ENCODE measurements at regions not wholly inside any gene's neighbourhood (a gene's known extent, or its start where the extent isn't known, plus 50 kb on each side); places are given as distances from the start of the nearest gene placed in this dataset.

DNA sequence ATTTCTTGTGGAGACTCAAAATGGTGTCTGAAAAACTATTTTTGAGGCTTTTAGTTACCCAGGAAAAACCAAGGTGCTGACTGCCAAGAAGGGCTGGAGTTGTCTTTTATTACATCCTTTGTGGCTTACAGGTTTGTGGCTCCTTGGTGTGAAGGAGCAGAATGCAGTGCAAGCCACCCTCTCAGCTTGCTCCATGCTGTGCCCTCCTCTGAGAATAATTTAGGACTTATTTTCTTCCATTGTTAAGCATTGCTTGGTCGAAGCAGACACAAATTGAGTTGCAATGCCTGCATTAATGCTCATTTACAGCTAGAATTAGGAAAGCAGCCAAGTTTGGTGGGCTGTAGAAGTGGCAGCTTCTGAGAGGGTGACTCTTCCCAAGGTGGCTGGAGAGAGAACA, 272.2 kb downstream of the KIF4B start:
- H3K27me3 ChIP-seq (ENCODE audit: control insufficient read depth in 4 of 4, insufficient read depth in 4 of 4, low read length in 3 of 4), result no peaks in the 10 kb centered on the region
- H3K27ac ChIP-seq (ENCODE audit: low read depth in 1 of 2, low read length in 2 of 2), result no peak overlapping the region
- TF ChIP-seq RXRA (IDR thresholded peaks at IDR 0.05) (no peak), NR2F2 (IDR thresholded peaks at IDR 0.05) (no peak), HNF4G (IDR thresholded peaks at IDR 0.05) (no peak), TAF1 (conservative IDR thresholded peaks at IDR 0.05) (no peak), RAD21 (IDR thresholded peaks at IDR 0.05) (no peak), EGR1 (IDR thresholded peaks at IDR 0.05; ENCODE audit: low read depth in 2 of 2) (no peak), SP1 (IDR thresholded peaks at IDR 0.05) (no peak), GABPA (IDR thresholded peaks at IDR 0.05 in 1 of 2, conservative IDR thresholded peaks at IDR 0.05 in 1 of 2) (no peak), FOXA2 (IDR thresholded peaks at IDR 0.05) (no peak)
- TF ChIP-seq, protein P1, sequence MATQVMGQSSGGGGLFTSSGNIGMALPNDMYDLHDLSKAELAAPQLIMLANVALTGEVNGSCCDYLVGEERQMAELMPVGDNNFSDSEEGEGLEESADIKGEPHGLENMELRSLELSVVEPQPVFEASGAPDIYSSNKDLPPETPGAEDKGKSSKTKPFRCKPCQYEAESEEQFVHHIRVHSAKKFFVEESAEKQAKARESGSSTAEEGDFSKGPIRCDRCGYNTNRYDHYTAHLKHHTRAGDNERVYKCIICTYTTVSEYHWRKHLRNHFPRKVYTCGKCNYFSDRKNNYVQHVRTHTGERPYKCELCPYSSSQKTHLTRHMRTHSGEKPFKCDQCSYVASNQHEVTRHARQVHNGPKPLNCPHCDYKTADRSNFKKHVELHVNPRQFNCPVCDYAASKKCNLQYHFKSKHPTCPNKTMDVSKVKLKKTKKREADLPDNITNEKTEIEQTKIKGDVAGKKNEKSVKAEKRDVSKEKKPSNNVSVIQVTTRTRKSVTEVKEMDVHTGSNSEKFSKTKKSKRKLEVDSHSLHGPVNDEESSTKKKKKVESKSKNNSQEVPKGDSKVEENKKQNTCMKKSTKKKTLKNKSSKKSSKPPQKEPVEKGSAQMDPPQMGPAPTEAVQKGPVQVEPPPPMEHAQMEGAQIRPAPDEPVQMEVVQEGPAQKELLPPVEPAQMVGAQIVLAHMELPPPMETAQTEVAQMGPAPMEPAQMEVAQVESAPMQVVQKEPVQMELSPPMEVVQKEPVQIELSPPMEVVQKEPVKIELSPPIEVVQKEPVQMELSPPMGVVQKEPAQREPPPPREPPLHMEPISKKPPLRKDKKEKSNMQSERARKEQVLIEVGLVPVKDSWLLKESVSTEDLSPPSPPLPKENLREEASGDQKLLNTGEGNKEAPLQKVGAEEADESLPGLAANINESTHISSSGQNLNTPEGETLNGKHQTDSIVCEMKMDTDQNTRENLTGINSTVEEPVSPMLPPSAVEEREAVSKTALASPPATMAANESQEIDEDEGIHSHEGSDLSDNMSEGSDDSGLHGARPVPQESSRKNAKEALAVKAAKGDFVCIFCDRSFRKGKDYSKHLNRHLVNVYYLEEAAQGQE (IDR thresholded peaks at IDR 0.05), result no peak
- TF ChIP-seq, protein P2, sequence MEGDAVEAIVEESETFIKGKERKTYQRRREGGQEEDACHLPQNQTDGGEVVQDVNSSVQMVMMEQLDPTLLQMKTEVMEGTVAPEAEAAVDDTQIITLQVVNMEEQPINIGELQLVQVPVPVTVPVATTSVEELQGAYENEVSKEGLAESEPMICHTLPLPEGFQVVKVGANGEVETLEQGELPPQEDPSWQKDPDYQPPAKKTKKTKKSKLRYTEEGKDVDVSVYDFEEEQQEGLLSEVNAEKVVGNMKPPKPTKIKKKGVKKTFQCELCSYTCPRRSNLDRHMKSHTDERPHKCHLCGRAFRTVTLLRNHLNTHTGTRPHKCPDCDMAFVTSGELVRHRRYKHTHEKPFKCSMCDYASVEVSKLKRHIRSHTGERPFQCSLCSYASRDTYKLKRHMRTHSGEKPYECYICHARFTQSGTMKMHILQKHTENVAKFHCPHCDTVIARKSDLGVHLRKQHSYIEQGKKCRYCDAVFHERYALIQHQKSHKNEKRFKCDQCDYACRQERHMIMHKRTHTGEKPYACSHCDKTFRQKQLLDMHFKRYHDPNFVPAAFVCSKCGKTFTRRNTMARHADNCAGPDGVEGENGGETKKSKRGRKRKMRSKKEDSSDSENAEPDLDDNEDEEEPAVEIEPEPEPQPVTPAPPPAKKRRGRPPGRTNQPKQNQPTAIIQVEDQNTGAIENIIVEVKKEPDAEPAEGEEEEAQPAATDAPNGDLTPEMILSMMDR (IDR thresholded peaks at IDR 0.05; ENCODE audit: low read depth, low read length, missing input control), result no peak
- DNase-seq (ENCODE audit: low spot score), result no peak
- H3K9me3 ChIP-seq (ENCODE audit: control insufficient read depth in 4 of 4, low read length in 3 of 4), result no peaks in the 10 kb centered on the region
- 36% methylated on average over 1 of the region's 1 CpG for WGBS
- H3K4me1 ChIP-seq (ENCODE audit: control insufficient read depth in 4 of 4, insufficient read depth in 4 of 4, low read length in 3 of 4), result no peaks in the 10 kb centered on the region
- no peak overlapping the region for H3K4me3 ChIP-seq (ENCODE audit: low read depth in 1 of 3, low read length in 3 of 3)
- H3K36me3 ChIP-seq (ENCODE audit: control insufficient read depth in 4 of 4, insufficient read depth in 3 of 4, low read depth in 1 of 4, low read length in 3 of 4), result no peaks in the 10 kb centered on the region
- H3K9ac ChIP-seq (ENCODE audit: low read depth in 1 of 2, low read length in 2 of 2), result no peak overlapping the region

DNA sequence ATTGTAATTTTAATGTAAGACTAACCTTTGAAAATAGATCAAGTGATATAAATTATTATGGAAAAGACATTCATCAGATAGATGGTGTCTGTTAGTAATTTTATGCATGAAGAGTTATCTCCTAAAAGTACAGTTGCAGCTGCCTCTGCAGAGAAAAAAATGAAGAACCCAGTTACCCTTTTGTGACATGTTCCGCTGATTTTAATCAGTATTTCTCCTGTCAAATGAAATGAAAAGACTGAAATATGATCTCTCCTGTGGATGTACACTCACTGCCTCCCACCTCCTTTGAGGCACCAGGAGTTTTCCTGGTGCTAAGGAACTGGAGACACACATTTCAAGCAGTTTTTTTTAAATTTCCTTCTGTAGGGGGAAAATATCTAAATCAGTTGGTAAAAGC, 277.4 kb downstream of the KIF4B start:
- TF ChIP-seq RAD21 (IDR thresholded peaks at IDR 0.05), result no peak
- TF ChIP-seq GABPA (IDR thresholded peaks at IDR 0.05 in 1 of 2, conservative IDR thresholded peaks at IDR 0.05 in 1 of 2), result no peak
- TF ChIP-seq HNF4G (IDR thresholded peaks at IDR 0.05), result no peak
- TF ChIP-seq SP1 (IDR thresholded peaks at IDR 0.05), result no peak
- no peak for TF ChIP-seq EGR1 (IDR thresholded peaks at IDR 0.05; ENCODE audit: low read depth in 2 of 2)
- Histone ChIP-seq H3K9me3 (ENCODE audit: control insufficient read depth in 4 of 4, low read length in 3 of 4) (no peaks in the 10 kb centered on the region), H3K36me3 (ENCODE audit: control insufficient read depth in 4 of 4, insufficient read depth in 3 of 4, low read depth in 1 of 4, low read length in 3 of 4) (no peaks in the 10 kb centered on the region), H3K4me1 (ENCODE audit: control insufficient read depth in 4 of 4, insufficient read depth in 4 of 4, low read length in 3 of 4) (no peaks in the 10 kb centered on the region), H3K27ac (ENCODE audit: low read depth in 1 of 2, low read length in 2 of 2) (no peak overlapping the region), H3K27me3 (ENCODE audit: control insufficient read depth in 4 of 4, insufficient read depth in 4 of 4, low read length in 3 of 4) (no peaks in the 10 kb centered on the region), H3K4me3 (ENCODE audit: low read depth in 1 of 3, low read length in 3 of 3) (no peak overlapping the region), H3K9ac (ENCODE audit: low read depth in 1 of 2, low read length in 2 of 2) (no peak overlapping the region)
- no peak for DNase-seq (ENCODE audit: low spot score)
- WGBS, result 86% methylated on average over 1 of the region's 1 CpG

DNA sequence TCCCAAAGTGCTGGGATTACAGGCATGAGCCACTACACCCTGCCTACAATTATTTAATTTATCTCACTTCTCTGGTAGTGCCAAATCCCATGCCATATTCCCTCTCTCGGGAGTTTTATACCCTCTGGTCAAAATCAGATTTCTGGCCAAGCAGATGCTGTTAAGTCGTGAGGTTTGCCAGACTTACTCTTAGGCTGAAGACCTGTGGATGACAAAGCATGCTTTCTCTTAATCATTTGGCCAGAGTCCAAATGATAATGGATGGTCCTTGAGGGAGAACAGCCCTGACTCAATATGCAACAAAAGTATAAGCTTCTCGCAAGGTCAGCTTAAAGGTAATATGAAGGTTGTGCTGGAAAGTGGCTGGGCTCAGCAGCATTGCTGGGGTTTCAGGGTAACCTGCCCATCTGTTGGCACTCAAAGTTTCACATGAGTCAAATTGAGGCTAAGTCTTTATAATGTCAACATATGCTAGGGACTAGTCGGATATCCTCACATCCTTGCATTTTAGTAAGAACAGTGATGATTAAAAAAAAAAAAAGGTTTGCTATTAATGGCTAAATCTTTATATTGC, 280.1 kb downstream of the KIF4B start:
- TF ChIP-seq FOXA1 (IDR thresholded peaks at IDR 0.05), result no peak
- TF ChIP-seq, protein P3, sequence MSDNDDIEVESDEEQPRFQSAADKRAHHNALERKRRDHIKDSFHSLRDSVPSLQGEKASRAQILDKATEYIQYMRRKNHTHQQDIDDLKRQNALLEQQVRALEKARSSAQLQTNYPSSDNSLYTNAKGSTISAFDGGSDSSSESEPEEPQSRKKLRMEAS (IDR thresholded peaks at IDR 0.05), result no peak
- H3K27me3 ChIP-seq (ENCODE audit: control insufficient read depth in 4 of 4, insufficient read depth in 4 of 4, low read length in 3 of 4), result no peaks in the 10 kb centered on the region
- WGBS, result 87% methylated on average over 4 of the region's 4 CpGs
- H3K4me1 ChIP-seq (ENCODE audit: control insufficient read depth in 4 of 4, insufficient read depth in 4 of 4, low read length in 3 of 4), result no peaks in the 10 kb centered on the region
- H3K27ac ChIP-seq (ENCODE audit: low read depth in 1 of 2, low read length in 2 of 2), result no peak overlapping the region
- no peak overlapping the region for H3K9ac ChIP-seq (ENCODE audit: low read depth in 1 of 2, low read length in 2 of 2)
- H3K4me3 ChIP-seq (ENCODE audit: low read depth in 1 of 3, low read length in 3 of 3), result no peak overlapping the region
- no peaks in the 10 kb centered on the region for H3K36me3 ChIP-seq (ENCODE audit: control insufficient read depth in 4 of 4, insufficient read depth in 3 of 4, low read depth in 1 of 4, low read length in 3 of 4)
- no peaks in the 10 kb centered on the region for H3K9me3 ChIP-seq (ENCODE audit: control insufficient read depth in 4 of 4, low read length in 3 of 4)
- DNase-seq (ENCODE audit: low spot score), result no peak

All from liver (tissue), 8 donors.